GM12875 (cell line): ENCODE measurements at regions not wholly inside any gene's neighbourhood (a gene's known extent, or its start where the extent isn't known, plus 50 kb on each side); places are given as distances from the start of the nearest gene placed in this dataset.

ENCODE experiments used
- H3K4me3 ChIP-seq: one replicate; pipeline ENCODE4 v1.5.1; 2011; ENCODE audit warnings: low read depth, low read length, control low read depth
- TF ChIP-seq, protein P1 (sequence below): IDR thresholded peaks from 2 replicates; pipeline ENCODE4 v1.5.1; 2011; ENCODE audit warnings: low read depth, mild to moderate bottlenecking, control low read depth, inconsistent platforms, low read length, moderate library complexity, borderline replicate concordance; ENCODE audit not compliant: insufficient read depth

DNA sequence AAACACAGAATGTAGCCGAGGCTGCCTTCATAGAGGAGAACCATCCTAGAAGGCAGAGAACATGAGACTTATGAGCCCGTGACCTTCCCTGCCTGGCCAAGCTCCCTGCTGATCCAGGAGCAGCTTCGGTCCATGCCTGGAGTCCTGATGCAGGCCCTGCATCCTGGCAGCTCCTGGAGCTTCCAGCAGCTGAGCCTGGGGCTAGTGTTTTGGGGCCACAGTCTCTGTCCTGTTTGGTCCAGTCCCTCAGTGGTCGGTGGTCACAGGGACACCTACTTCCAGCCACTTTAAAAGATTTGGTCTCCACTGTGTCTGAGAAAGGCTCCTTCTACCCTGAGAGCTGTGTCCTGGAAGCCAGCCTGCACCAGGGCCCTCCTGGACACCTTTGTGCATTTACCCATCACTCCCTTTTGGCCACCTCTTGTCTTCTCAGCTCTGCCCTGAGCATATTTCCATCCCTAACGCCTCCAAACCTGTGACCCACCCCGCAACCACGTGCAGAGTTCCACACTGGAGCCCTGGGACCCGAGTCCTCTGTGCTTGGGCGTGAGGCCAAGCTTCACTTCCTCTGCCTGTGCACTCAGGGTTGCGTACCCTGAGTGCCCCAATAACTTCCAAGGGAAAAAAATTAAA, 315.2 kb upstream of the ZNF32 start:
- no peak overlapping the region for H3K4me3 ChIP-seq
- TF ChIP-seq, protein P1, sequence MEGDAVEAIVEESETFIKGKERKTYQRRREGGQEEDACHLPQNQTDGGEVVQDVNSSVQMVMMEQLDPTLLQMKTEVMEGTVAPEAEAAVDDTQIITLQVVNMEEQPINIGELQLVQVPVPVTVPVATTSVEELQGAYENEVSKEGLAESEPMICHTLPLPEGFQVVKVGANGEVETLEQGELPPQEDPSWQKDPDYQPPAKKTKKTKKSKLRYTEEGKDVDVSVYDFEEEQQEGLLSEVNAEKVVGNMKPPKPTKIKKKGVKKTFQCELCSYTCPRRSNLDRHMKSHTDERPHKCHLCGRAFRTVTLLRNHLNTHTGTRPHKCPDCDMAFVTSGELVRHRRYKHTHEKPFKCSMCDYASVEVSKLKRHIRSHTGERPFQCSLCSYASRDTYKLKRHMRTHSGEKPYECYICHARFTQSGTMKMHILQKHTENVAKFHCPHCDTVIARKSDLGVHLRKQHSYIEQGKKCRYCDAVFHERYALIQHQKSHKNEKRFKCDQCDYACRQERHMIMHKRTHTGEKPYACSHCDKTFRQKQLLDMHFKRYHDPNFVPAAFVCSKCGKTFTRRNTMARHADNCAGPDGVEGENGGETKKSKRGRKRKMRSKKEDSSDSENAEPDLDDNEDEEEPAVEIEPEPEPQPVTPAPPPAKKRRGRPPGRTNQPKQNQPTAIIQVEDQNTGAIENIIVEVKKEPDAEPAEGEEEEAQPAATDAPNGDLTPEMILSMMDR: no peak

DNA sequence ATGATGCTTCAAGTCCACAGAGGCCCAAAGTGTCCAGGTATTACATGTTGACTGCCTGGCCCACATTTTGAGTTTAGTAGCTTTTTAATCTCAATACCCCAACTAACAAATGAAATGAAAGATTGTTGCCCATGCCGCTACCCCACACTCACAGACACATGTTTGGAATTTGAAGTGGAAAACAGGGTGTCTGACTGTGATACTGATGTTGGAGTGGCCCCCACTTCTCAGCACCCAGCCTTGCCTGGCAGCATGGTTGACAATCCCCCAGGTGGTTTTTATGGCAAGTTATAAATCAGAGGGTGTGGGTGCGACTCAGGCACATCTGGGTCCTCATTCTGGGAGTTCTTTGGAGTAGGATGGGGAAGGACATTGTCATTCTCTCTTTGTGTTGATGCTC, 314.7 kb upstream of the ZNF32 start:
- TF ChIP-seq, protein P1: no peak
- no peak overlapping the region for H3K4me3 ChIP-seq

DNA sequence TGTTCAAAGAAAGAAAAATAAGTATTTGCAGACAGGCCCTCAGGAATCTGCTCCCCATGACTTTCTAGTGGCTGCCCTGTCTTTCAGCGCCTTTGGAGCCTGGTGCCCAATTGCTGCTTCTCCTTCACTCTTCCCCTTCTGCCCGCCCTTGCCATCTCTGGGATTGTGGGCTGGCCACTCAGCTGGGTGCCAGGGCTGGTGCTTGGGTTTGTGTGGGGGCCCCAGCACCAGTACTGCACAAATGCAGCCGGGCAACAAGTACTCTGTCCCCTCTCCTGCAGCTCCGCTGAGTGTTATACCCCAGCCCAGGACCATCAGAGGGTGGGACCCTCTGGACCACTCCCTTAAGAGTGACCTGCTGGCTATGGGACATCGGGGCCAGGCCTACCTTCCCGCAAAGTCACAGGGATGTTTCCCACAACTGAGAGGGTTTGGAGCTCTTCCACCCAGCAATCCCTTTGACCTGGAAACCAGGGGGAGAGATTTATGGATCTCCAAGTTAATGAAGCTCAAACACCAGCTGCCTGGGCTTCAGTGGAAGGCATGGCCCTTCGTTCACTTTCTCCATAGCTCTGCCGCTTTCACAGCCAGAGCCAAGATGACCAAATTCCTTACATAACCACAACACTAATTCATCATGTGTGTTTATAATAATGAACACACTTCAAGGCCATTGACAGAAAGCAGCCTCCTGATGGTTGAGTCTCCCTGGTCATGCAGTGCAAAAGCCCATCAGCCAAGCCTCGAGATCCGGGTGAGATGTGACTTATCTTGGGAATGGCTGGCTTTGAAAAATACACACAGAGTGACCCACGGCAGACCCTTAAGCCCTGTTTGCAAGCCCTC, 313.9 kb upstream of the ZNF32 start:
- no peak overlapping the region for H3K4me3 ChIP-seq
- TF ChIP-seq, protein P1: no peak

DNA sequence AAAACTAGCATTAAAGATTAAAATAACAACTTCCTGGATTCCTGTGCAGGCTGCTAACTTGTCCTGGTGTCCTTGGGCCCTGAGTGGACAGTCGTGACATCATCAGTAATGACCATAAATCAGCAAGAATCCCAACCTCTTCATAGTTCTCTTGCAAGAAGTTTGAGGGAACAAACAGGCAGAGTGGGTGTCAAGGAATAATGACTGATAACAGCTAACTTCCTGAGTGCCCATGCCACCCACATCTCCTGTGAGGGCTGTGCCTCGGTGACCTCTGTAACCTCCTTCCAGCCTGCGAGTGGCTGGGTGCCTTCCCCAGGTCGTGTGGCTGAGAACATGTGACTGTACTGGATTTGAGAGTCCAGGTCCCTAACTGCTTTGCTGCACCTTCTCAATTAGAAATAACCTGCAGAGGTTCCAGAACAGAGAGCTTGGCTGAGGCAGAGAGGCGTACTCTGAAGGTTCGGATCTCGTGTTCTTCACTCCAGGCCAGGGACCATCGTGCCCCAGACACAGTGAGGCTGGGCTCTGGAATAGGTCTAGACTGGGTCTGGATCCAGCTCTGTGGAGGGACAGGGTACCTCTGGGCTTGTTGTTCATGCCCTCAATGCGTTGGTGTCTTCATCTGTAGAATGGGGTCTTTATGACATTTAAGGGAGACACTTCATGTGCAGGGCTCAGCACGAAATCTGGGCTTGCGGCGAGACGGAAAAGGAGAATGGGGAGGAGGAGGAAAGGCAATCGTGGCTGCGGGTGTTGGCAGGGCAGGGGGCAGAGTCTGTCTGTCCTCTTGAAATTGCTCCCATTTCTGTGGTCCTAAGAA, 313.1 kb upstream of the ZNF32 start:
- TF ChIP-seq, protein P1: no peak
- H3K4me3 ChIP-seq: no peak overlapping the region

DNA sequence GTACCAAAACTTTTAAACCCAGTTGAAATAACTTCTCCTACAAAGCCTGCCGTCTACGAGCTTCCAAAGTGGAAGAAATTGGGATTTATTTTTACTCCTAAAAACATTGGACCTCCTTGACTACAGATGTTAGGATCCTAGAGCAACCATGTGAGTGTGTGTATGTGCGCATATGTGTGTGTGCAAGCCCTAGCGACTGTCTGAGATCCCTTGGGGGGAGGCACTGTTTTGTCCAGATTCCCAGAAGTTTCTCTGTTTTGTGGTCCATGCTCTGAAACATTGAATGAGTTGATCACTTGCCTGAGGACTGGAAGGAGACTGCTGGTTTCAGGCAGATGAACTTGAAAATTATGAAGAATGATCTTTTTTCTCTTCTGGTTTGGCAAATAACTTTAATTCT, 312.3 kb upstream of the ZNF32 start:
- H3K4me3 ChIP-seq: no peak overlapping the region
- TF ChIP-seq, protein P1: no peak

DNA sequence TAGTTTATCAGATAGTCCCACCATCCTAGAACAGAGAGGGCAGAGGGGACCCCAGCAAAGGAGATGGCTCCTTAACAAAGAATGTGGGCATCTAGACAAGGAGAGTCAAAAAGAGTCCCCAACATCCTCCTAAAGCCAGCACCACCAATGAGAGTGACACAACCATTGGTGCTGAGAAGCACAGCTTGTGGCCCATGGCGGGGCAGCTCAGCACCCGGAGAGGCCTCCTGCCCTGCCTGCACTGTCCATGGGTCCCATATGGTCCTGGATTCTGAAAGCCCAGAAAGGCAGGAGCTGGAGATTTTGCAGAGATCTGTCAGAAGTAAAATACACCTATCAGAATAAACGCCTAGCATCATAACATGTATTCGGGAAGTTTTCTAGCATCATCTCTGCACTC, 311.8 kb upstream of the ZNF32 start:
- TF ChIP-seq, protein P1: no peak
- H3K4me3 ChIP-seq: no peak overlapping the region
